GM23338 (cell line): ENCODE measurements at regions not wholly inside any gene's neighbourhood (a gene's known extent, or its start where the extent isn't known, plus 50 kb on each side); places are given as distances from the start of the nearest gene placed in this dataset.

Experiments
- ATAC-seq: fragments of 200-7000 bp; cut with Tn5 transposase; 3 replicates; pipeline ENCODE4 v1.9.1; 2020
- DNase-seq: peaks from one replicate; pipeline ENCODE4 v3.0.0-alpha.2; 2015; ENCODE audit warnings: low spot score
- H2AFZ ChIP-seq: fragments of 200-600 bp; sonication (generic); 2 replicates; pipeline ENCODE4 v1.8.0; 2016; ENCODE audit warnings: antibody characterized with exemption, mild to moderate bottlenecking, moderate library complexity
- H3F3A ChIP-seq: fragments of 200-600 bp; sonication (generic); replicated peaks from 2 replicates; pipeline ENCODE4 v1.8.0; 2017; ENCODE audit warnings: antibody characterized with exemption, mixed run types, low read depth
- H3K27ac ChIP-seq: fragments of 200-600 bp; sonication (generic); 2 replicates; pipeline ENCODE4 v1.6.1; 2016; ENCODE audit warnings: low read depth
- H3K27me3 ChIP-seq: fragments of 200-600 bp; sonication (generic); 2 replicates; pipeline ENCODE4 v1.8.0; 2016; ENCODE audit warnings: mild to moderate bottlenecking, mixed run types, moderate library complexity; ENCODE audit not compliant: insufficient read depth
- H3K36me3 ChIP-seq: fragments of 200-600 bp; sonication (generic); 2 replicates; pipeline ENCODE4 v1.8.0; 2016; ENCODE audit warnings: mild to moderate bottlenecking; ENCODE audit not compliant: insufficient read depth
- H3K4me1 ChIP-seq: fragments of 200-600 bp; sonication (generic); 2 replicates; pipeline ENCODE4 v1.8.0; 2016; ENCODE audit warnings: mild to moderate bottlenecking, moderate library complexity; ENCODE audit not compliant: insufficient read depth
- H3K4me2 ChIP-seq: fragments of 200-600 bp; sonication (generic); 2 replicates; pipeline ENCODE4 v1.7.1; 2017; ENCODE audit warnings: mixed run types
- H3K4me3 ChIP-seq: fragments of 200-600 bp; sonication (generic); 2 replicates; pipeline ENCODE4 v1.6.1; 2016; ENCODE audit warnings: mixed run types
- H3K79me2 ChIP-seq: fragments of 200-600 bp; sonication (generic); replicated peaks from 2 replicates; pipeline ENCODE4 v1.8.0; 2017; ENCODE audit warnings: mild to moderate bottlenecking; ENCODE audit not compliant: insufficient read depth
- H3K9me2 ChIP-seq: fragments of 200-600 bp; sonication (generic); 2 replicates; pipeline ENCODE4 v1.8.0; 2017; ENCODE audit not compliant: insufficient read depth
- H4K20me1 ChIP-seq: fragments of 200-600 bp; sonication (generic); replicated peaks from 2 replicates; pipeline ENCODE4 v1.8.0; 2017; ENCODE audit warnings: mild to moderate bottlenecking; ENCODE audit not compliant: insufficient read depth
- H3K27ac Mint-ChIP-seq: 2 replicates; pipeline ENCODE4 v1.8.0; 2020; ENCODE audit warnings: inconsistent platforms, mild to moderate bottlenecking, moderate library complexity, mixed read lengths
- H3K27me3 Mint-ChIP-seq: 3 replicates; pipeline ENCODE4 v1.8.0; 2022; ENCODE audit warnings: low read depth, mild to moderate bottlenecking, moderate library complexity, mixed read lengths, inconsistent platforms; ENCODE audit not compliant: insufficient read depth, poor library complexity
- H3K36me3 Mint-ChIP-seq: 3 replicates; pipeline ENCODE4 v1.8.0; 2021; ENCODE audit warnings: low read depth, mild to moderate bottlenecking, inconsistent platforms, moderate library complexity, mixed read lengths
- H3K4me1 Mint-ChIP-seq: 3 replicates; pipeline ENCODE4 v1.8.0; 2020; ENCODE audit warnings: mild to moderate bottlenecking, inconsistent platforms, mixed read lengths
- H3K4me3 Mint-ChIP-seq: 3 replicates; pipeline ENCODE4 v1.8.0; 2021; ENCODE audit warnings: moderate library complexity, mild to moderate bottlenecking, inconsistent platforms, mixed read lengths
- H3K9me3 Mint-ChIP-seq: 3 replicates; pipeline ENCODE4 v1.8.0; 2020; ENCODE audit warnings: moderate library complexity, mild to moderate bottlenecking, inconsistent platforms, mixed read lengths
- EZH2 ChIP-seq: fragments of 200-600 bp; sonication (generic); IDR thresholded peaks from one replicate; pipeline ENCODE4 v1.8.0; 2017; ENCODE audit warnings: antibody characterized with exemption, mild to moderate bottlenecking, low read depth; ENCODE audit not compliant: unreplicated experiment
- JUNB ChIP-seq: IDR thresholded peaks from one replicate; pipeline ENCODE4 v1.6.1; 2016; ENCODE audit warnings: antibody characterized with exemption; ENCODE audit not compliant: unreplicated experiment
- NANOG ChIP-seq: IDR thresholded peaks from 2 replicates; pipeline ENCODE4 v1.6.1; 2016; ENCODE audit warnings: antibody characterized with exemption, borderline replicate concordance
- STAT1 ChIP-seq: IDR thresholded peaks from one replicate; pipeline ENCODE4 v1.6.1; 2016; ENCODE audit warnings: antibody characterized with exemption; ENCODE audit not compliant: unreplicated experiment
- ZNF114 ChIP-seq: fragments of 250-450 bp; sonication (Bioruptor Pico); IDR thresholded peaks from 2 replicates; pipeline ENCODE4 v1.5.0; 2020; ENCODE audit warnings: mild to moderate bottlenecking, moderate library complexity
- ZNF331 ChIP-seq: fragments of 250-450 bp; sonication (Bioruptor Pico); IDR thresholded peaks from 2 replicates; pipeline ENCODE4 v1.5.0; 2020; ENCODE audit warnings: low read depth, mild to moderate bottlenecking, moderate library complexity
- TF ChIP-seq, protein P1 (sequence below): fragments of 250-450 bp; sonication (Bioruptor Pico); IDR thresholded peaks from 2 replicates; pipeline ENCODE4 v1.5.0; 2020; ENCODE audit warnings: mild to moderate bottlenecking, moderate library complexity
- TF ChIP-seq, protein P2 (sequence below): IDR thresholded peaks from 2 replicates; pipeline ENCODE4 v1.6.1; 2016; ENCODE audit warnings: antibody characterized with exemption
- TF ChIP-seq, protein P3 (sequence below), 2 experiments: fragments of 200-600 bp in 1 of 2; sonication (generic) in 1 of 2; conservative IDR thresholded peaks; 2 replicates each; pipeline versions ENCODE4 v1.5.1 to v1.6.1; 2016 to 2017; ENCODE audit warnings: antibody characterized with exemption in 2 of 2, low read depth in 2 of 2, mild to moderate bottlenecking in 2 of 2, moderate library complexity in 1 of 2
- TF ChIP-seq, protein P4 (sequence below): IDR thresholded peaks from one replicate; pipeline ENCODE4 v1.6.1; 2018; ENCODE audit warnings: antibody characterized with exemption; ENCODE audit not compliant: unreplicated experiment

DNA sequence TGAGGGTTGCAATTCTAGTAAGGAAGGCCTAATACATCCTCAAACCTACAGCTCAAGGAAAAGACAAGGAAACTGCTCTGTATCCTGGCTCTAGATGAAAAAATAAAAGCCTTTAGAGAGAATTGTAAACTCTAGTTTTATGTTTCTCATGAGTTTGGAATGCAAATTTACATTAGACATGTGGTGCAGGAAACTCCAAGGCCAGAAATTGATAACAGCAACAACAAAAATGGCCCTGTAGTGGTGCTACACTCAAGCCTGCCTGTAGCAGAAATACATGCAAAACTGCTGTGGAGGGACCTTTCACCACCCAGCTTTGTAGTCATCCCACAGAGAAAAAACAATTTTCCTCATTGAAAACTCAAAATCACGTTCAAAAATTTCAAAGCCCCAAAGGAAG lies 546.7 kb upstream of the LRRN3 start (continued):
- TF ChIP-seq, protein P1, sequence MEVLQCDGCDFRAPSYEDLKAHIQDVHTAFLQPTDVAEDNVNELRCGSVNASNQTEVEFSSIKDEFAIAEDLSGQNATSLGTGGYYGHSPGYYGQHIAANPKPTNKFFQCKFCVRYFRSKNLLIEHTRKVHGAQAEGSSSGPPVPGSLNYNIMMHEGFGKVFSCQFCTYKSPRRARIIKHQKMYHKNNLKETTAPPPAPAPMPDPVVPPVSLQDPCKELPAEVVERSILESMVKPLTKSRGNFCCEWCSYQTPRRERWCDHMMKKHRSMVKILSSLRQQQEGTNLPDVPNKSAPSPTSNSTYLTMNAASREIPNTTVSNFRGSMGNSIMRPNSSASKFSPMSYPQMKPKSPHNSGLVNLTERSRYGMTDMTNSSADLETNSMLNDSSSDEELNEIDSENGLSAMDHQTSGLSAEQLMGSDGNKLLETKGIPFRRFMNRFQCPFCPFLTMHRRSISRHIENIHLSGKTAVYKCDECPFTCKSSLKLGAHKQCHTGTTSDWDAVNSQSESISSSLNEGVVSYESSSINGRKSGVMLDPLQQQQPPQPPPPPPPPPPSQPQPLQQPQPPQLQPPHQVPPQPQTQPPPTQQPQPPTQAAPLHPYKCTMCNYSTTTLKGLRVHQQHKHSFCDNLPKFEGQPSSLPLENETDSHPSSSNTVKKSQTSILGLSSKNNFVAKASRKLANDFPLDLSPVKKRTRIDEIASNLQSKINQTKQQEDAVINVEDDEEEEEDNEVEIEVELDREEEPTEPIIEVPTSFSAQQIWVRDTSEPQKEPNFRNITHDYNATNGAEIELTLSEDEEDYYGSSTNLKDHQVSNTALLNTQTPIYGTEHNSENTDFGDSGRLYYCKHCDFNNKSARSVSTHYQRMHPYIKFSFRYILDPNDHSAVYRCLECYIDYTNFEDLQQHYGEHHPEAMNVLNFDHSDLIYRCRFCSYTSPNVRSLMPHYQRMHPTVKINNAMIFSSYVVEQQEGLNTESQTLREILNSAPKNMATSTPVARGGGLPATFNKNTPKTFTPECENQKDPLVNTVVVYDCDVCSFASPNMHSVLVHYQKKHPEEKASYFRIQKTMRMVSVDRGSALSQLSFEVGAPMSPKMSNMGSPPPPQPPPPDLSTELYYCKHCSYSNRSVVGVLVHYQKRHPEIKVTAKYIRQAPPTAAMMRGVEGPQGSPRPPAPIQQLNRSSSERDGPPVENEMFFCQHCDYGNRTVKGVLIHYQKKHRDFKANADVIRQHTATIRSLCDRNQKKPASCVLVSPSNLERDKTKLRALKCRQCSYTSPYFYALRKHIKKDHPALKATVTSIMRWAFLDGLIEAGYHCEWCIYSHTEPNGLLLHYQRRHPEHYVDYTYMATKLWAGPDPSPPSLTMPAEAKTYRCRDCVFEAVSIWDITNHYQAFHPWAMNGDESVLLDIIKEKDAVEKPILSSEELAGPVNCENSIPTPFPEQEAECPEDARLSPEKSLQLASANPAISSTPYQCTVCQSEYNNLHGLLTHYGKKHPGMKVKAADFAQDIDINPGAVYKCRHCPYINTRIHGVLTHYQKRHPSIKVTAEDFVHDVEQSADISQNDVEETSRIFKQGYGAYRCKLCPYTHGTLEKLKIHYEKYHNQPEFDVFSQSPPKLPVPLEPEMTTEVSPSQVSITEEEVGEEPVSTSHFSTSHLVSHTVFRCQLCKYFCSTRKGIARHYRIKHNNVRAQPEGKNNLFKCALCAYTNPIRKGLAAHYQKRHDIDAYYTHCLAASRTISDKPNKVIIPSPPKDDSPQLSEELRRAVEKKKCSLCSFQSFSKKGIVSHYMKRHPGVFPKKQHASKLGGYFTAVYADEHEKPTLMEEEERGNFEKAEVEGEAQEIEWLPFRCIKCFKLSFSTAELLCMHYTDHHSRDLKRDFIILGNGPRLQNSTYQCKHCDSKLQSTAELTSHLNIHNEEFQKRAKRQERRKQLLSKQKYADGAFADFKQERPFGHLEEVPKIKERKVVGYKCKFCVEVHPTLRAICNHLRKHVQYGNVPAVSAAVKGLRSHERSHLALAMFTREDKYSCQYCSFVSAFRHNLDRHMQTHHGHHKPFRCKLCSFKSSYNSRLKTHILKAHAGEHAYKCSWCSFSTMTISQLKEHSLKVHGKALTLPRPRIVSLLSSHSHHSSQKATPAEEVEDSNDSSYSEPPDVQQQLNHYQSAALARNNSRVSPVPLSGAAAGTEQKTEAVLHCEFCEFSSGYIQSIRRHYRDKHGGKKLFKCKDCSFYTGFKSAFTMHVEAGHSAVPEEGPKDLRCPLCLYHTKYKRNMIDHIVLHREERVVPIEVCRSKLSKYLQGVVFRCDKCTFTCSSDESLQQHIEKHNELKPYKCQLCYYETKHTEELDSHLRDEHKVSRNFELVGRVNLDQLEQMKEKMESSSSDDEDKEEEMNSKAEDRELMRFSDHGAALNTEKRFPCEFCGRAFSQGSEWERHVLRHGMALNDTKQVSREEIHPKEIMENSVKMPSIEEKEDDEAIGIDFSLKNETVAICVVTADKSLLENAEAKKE (CRISPR knock-in tag) = no peak
- TF ChIP-seq ZNF331 (CRISPR knock-in tag) = no peak
- TF ChIP-seq, protein P2, sequence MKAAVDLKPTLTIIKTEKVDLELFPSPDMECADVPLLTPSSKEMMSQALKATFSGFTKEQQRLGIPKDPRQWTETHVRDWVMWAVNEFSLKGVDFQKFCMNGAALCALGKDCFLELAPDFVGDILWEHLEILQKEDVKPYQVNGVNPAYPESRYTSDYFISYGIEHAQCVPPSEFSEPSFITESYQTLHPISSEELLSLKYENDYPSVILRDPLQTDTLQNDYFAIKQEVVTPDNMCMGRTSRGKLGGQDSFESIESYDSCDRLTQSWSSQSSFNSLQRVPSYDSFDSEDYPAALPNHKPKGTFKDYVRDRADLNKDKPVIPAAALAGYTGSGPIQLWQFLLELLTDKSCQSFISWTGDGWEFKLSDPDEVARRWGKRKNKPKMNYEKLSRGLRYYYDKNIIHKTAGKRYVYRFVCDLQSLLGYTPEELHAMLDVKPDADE = no peak
- no peak for TF ChIP-seq NANOG
- TF ChIP-seq, protein P3, sequence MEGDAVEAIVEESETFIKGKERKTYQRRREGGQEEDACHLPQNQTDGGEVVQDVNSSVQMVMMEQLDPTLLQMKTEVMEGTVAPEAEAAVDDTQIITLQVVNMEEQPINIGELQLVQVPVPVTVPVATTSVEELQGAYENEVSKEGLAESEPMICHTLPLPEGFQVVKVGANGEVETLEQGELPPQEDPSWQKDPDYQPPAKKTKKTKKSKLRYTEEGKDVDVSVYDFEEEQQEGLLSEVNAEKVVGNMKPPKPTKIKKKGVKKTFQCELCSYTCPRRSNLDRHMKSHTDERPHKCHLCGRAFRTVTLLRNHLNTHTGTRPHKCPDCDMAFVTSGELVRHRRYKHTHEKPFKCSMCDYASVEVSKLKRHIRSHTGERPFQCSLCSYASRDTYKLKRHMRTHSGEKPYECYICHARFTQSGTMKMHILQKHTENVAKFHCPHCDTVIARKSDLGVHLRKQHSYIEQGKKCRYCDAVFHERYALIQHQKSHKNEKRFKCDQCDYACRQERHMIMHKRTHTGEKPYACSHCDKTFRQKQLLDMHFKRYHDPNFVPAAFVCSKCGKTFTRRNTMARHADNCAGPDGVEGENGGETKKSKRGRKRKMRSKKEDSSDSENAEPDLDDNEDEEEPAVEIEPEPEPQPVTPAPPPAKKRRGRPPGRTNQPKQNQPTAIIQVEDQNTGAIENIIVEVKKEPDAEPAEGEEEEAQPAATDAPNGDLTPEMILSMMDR (conservative IDR thresholded peaks at IDR 0.05; ENCODE audit: low read depth in 2 of 2) = no peak

DNA sequence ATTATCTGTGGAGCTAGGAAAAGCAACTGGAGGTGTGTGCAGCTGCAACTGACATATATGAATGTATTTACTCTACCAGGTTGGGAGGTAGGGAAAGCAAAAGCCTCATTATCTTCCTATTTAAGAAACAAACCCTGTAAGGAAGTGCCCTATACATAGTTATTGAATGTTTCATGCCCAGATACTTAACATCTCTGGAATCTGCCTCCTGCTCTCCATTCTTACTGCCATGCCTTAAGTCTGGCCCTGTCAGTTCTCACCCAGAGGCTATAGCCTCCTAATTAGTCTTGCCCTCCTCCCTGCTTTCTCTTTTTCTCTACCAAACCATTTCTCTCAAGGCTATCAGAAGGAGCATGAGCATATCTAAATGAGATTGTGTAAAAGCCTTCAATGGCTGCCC lies 542.6 kb upstream of the LRRN3 start:
- DNase-seq (no peak), ATAC-seq (no peak)
- peaks cover 26% of the 10 kb centered on the region for H3K9me3 Mint-ChIP-seq
- no peaks in the 10 kb centered on the region for H3K4me1 ChIP-seq
- H3K4me1 Mint-ChIP-seq = no peaks in the 10 kb centered on the region
- H3K36me3 ChIP-seq = no peaks in the 10 kb centered on the region
- H3F3A ChIP-seq = no peaks in the 10 kb centered on the region
- no peak overlapping the region for H3K27ac Mint-ChIP-seq
- H3K4me3 Mint-ChIP-seq = no peak overlapping the region
- H3K36me3 Mint-ChIP-seq = peaks cover 19% of the 10 kb centered on the region
- H3K27ac ChIP-seq = no peak overlapping the region
- H3K9me2 ChIP-seq = 0 out of 2 replicates have a peak, but pooled peaks cover 3% of the 10 kb centered on the region
- no peaks in the 10 kb centered on the region for H3K27me3 Mint-ChIP-seq
- H3K27me3 ChIP-seq = no peaks in the 10 kb centered on the region
- no peaks in the 10 kb centered on the region for H3K79me2 ChIP-seq
- TF ChIP-seq JUNB (no peak), ZNF114 (CRISPR knock-in tag) (no peak), STAT1 (no peak), EZH2 (no peak), NANOG (no peak)
- TF ChIP-seq, protein P4, sequence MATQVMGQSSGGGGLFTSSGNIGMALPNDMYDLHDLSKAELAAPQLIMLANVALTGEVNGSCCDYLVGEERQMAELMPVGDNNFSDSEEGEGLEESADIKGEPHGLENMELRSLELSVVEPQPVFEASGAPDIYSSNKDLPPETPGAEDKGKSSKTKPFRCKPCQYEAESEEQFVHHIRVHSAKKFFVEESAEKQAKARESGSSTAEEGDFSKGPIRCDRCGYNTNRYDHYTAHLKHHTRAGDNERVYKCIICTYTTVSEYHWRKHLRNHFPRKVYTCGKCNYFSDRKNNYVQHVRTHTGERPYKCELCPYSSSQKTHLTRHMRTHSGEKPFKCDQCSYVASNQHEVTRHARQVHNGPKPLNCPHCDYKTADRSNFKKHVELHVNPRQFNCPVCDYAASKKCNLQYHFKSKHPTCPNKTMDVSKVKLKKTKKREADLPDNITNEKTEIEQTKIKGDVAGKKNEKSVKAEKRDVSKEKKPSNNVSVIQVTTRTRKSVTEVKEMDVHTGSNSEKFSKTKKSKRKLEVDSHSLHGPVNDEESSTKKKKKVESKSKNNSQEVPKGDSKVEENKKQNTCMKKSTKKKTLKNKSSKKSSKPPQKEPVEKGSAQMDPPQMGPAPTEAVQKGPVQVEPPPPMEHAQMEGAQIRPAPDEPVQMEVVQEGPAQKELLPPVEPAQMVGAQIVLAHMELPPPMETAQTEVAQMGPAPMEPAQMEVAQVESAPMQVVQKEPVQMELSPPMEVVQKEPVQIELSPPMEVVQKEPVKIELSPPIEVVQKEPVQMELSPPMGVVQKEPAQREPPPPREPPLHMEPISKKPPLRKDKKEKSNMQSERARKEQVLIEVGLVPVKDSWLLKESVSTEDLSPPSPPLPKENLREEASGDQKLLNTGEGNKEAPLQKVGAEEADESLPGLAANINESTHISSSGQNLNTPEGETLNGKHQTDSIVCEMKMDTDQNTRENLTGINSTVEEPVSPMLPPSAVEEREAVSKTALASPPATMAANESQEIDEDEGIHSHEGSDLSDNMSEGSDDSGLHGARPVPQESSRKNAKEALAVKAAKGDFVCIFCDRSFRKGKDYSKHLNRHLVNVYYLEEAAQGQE = no peak
- no peak overlapping the region for H2AFZ ChIP-seq
- no peak overlapping the region for H3K4me2 ChIP-seq
- H3K4me3 ChIP-seq = no peak overlapping the region
- no peaks in the 10 kb centered on the region for H4K20me1 ChIP-seq
